Right lung (tissue), 2 donors: ENCODE measurements at regions not wholly inside any gene's neighbourhood (a gene's known extent, or its start where the extent isn't known, plus 50 kb on each side); places are given as distances from the start of the nearest gene placed in this dataset.

Experiments
- DNase-seq, 2 donors: peaks; one replicate each; pipeline ENCODE4 v3.0.0-alpha.2; 2013

DNA sequence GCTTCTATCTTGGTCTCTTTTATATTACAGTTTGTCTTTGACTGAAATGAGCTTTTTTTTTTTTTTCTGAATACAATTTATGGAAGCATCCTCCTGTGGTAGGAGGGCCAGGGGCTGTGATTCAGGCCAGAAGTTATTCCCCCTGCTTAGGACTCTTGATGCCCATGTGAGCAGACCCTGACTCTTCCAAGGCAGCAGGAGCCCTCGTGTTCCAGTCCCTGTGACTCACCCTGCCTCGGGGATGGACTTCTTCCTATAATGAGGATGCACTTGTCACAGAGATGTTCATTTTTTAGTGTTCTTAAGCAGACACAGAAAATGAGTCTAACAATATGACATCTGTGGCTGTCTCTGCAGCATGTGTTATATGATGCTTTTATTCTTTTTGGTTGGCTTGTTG, 1293.7 kb upstream of the AUTS2 start:
- no peak for DNase-seq

DNA sequence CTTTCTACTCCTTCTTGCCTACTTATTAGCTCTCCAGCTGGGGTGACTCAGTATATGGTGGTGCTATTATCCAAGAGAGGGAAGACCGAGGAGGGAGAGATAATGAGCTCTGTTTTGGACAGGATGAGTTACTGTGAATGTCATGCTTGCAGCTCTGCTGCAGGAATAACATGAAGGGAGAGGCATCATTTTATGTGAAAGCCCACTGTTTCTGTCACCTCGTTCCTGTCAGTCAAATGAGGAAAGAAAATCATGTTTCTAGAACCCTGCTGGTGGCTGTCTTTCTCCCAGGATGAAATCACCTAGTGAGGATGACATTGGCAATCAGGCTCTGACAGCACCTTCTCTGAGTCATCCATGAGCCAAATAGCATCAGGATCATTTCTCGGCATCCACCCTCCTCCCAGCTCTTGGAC, 1291.6 kb upstream of the AUTS2 start:
- DNase-seq: no peak

DNA sequence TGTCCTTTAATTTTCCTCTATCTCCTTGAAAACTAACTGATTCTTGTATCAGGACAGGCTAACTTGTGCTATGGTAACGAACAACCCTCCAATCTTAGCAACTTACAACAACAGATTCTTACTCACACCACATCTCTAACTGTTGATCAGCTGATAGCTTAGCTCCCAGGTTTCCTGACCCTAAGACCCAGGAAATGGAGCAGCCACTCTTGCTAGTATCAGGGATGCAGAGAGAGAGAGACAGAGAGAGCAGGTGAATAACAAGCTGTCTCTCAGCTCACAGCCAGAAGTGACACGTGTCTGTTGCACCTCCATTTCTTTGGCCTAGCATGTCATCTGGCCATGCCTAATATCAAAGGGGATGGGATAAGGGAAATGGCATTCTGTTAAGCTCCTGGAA, 1289.0 kb upstream of the AUTS2 start:
- DNase-seq: no peak

DNA sequence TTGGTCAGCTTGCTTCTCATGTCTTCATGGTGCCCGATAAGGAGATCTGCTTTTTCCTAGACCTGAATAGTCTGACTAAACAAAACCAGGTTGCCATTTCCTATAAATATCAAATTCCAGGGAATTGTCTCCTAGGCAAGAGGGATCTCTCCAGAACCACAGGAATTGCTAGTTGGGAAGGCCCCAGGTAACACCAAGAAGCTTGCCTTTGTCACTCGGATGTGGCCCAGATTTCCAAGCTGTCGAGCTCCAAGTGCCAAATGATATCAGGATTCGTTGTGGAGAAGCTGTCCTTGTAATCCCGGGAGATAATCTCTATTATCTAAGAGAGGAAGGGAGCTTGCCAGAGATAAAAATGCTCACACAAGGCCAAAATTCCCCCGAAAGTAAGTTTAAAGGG, 1288.5 kb upstream of the AUTS2 start:
- no peak for DNase-seq

DNA sequence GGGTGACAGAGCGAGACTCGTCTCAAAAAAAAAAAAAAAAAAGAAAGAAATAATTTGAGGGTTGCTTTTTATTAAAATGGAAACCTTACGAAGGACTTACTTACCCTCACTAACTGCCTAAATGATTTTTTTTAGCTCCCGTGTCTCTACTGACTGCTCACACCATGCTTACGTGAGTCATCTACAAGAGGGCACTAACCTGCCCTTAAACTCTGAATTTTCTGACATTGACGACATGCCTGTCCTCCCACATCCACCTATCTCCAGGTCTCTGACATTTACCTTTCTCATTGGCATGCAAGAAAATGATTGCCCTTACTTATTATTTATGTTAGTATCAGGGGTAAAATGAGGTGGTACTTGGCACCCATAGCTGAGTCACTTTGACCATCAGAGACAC, 1286.3 kb upstream of the AUTS2 start:
- DNase-seq: no peak

DNA sequence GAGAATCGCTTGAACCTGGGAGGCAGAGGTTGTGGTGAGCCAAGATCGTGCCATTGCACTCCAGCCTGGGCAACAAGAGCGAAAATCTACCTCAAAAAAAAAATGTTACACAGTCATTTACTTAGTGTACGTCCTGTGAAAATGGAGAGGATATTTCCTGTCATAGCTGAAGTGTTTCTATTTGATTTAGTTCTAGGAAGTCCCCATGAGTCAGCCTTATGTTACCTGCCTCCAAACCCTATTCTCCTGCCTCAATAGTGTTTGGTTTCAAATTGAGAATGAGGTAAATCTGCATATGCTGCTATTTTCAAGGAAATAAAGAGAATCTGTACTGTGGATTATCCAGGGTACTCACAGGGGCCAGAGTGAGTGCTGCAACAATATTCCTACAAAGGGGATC, 1284.5 kb upstream of the AUTS2 start:
- no peak for DNase-seq

DNA sequence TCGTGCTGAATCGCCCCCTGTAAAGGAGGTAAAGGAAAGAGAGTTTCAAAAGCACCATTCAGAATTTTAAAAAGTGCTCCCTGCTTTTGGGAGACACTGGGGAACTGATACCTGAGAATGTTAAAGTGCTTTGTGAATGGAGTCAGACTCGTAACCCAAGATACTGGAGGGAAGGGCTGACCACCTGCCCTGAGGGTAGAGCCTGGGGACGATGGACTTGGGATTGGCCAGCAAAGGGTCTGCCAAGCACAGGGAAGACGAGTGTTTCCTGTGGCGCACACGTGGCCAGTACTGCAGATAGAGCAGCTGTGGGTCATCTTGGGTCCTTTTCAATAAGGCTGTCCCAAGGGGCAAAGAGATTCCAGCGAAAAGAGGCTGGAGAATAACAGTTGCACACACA, 1284.1 kb upstream of the AUTS2 start:
- DNase-seq: no peak

DNA sequence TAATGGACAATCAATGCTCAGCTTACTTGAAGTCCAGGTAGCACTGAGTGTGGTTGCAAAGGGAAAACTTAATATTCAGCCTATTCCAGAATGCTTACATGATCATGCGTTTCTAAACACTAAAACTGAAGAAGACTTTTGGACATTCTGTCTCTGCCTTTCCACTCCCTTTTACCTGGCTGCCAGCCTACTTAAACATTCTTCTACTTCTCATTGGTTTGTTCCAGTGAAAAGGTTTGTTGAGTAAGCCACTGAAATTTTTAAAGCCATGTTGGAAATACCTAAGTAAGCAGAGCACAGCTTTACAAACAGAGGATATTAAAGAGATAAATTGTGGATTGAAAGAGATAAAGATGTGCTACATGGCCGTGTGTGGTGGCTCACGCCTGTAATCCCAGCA, 1280.8 kb upstream of the AUTS2 start:
- no peak for DNase-seq

DNA sequence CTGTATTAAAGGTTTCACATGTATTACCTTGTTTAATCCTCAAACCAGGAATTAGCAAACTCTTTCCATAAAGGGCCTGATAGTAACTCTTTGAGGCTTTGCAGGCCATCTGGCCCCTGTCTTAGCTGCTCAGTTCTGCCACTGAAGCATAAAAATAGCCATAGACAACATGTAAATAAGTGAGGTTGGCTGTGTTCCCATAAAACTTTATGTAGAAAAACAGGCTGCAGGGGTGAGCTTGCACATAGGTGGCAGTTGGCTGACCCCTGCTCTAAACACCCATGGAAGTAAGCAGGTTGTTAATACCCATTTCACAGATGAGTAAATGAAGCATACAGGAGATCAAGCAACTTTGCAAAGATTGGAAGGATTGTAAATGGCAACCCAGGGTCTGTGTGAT, 1279.2 kb upstream of the AUTS2 start:
- DNase-seq: no peak

DNA sequence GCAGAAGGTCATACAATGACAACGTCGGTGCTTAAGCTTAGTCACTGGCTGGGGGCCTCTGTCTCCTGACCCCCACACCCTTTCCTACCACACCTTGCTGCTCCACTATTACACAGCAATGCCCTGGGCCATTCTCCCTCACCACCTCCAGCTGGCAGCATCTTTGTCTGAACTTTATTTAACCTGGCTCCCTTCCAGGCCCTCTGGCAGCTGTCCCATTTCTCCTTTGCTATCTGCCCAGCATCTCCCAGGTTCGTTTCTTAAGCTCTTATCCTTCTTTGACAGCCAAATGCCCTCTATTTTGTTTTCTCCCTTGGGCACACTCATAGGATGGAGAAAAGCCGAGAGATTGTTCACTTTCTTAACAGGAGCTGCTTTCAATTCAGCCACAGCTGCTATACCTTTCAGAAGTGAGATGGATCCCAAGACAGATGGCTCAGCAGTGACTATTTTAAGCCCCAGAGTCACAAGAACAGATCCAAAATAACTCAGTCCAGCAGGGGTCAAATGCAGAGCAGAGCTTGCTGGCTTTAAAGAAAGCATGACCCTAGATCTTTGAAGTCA, 1277.1 kb upstream of the AUTS2 start:
- DNase-seq: peak; percentile 9 to 12

DNA sequence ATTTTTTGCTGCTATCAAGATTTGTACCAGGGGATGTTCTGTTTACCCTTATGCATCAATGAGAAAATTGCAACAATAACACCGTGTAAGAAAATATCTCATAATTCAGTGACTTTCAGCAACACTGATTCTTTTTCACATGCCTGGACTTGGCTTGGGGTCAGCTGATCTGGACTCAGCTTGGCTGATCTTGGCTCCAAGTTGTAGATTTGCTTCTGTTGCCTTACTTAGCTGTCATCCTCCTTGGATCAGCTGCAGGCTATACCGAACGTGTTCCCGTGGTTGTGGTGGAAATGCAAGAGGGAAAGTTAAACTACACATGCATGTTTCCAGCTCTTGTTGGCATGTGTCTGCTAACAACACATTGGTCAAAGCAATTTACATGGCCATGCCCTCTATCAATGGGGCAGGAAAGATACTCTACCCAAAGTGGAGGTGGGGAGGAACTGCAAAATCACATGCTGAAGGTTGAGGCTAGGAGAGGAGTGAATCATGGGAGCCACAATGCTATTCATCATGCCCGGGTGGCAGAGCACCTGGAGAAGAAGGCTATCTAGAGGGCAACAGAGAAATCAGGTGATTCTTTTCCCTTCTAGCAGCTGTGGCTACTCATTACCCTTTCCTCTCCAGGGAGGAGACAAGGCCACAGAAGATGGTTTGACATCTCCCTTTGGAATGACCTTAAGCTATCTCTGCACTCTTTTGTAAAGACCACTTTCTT, 1276.3 kb upstream of the AUTS2 start:
- peak; percentile 10 for DNase-seq

DNA sequence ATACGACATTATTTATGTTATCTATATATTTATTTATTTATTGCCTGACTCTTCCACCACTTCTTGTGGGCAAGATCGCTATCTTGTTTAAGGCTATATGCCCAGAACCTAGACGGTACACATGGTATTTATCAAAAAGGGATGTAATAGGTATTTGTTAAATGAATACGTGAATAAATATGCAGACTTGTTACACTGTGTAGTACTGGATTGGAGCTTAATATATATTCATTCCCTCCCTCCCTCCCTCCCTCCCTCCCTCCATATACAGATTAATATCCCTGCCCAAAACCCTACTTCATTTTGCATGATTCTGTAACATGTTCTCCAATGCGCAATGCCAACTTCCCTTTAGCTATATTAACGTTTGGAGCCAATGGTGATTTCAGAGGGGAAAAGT, 1273.7 kb upstream of the AUTS2 start:
- DNase-seq: no peak

DNA sequence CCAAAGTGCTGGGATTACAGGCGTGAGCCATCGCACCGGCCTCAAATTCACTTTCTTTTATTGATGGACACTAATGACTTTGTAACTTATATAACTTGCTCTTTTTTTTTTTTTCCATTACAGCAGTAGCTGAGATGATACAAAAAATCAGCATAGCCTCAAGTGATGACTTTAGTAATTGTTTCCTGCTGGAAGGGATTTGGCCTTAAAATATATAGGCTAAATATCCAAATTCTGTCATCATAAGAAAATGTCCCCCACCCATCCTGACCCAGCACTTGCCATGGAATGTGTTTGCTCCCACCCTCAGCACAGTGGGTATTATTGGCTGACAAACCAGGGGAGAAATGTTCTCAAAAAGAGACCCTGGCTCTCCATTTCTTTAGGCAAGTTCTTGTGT, 1264.1 kb upstream of the AUTS2 start:
- DNase-seq: no peak

DNA sequence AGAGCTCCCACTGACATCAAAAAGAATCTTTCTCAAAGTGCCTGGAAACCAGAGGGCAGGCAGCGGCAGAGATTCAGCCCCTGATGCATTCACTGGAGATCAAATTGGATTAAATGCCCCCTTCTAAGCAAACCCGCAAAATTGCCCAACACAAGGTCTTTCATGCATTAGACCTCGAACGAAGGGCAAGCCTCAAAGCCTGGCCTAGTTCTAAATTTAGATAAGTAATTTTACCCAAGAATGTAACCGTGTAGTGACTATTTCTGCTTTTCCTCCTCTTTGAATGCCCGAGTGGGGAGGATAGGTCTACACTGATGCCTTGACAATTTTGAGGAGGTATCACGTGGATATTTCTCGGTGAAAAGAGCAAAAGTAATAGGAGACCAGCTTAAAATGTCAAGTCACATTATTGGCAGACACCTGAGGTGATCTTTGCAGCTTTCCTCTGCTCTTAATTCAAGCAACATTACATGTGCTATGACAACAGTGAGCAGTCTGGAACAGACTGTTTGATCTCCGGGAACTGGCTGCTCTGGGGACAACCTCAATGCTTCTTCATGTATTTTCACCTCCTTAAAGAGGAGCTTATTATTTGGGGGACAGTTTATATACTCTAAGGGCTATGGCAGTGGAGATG, 1263.5 kb upstream of the AUTS2 start:
- DNase-seq: no peak

DNA sequence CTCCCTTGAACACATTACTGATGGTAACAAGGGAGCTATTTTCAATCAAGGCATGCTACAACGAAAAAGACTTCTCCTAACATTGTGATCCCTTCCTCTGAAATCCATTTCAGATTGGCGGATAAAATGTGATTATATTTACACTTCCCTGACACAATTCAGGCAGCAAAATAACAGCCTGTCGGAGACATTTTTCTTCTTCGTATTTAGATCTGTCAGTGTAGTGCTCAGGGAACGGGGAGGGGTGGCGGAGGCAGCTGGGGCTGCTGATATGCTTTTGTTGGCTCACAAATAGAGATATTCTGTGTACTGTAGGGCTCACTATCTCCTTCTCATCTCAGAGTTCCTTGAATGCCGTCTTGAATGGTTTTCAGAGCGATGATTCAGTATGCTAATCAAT, 1261.7 kb upstream of the AUTS2 start:
- no peak for DNase-seq

DNA sequence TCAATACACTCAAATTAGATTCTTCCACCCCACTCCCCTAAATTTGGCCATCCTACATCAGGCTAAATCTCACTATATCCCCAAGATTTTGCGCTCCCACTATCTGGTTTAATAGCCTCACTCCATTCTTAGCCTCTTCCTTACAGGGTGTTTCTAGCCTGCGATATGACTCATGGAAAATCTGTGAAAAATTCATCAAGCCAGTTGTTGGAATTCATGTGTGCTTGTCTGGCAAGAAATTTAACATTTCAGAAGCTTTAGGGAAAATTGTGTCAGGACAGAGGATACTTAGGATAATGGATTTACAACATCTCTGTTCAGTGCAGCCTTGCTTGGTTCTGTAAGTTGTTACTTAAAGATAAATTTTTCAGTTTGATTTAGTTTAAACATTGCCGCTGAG, 1249.9 kb upstream of the AUTS2 start:
- no peak for DNase-seq

DNA sequence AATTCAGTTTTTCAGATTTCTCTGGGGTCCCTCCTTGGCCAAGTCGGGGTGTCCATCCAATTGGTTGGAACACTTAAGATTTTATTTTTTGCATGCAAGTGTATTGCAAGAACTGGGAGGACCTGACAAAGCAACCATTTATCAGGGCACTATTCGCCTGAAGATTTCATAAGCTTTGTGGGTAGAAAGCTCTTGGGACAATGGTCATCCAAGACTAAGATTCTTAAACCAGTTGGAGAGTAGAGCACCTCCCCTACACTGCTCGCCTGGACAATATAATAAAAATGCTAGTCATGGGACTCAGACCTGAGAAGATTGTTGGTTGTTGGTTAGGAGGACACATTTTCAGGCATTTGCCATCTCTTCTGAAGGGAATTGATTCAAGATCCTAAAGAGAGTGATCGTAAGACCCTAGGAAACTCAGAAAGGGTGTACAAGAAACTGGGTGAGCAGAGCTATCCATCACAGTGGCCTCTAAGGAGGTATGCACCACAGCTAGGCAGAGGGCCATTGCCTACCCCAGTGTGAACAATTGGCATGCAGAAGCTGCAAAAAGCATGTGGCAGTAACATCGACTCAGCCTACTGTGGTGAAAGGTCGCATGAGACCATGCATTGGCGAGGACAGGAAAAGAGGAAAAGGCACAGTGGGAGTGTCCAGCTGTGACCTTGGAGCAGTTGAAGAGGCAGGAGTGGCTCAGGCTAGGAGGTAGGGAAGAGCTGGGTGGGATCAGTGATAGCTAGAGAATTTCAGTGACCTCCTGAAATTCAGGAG, 1235.3 kb upstream of the AUTS2 start:
- DNase-seq: no peak

DNA sequence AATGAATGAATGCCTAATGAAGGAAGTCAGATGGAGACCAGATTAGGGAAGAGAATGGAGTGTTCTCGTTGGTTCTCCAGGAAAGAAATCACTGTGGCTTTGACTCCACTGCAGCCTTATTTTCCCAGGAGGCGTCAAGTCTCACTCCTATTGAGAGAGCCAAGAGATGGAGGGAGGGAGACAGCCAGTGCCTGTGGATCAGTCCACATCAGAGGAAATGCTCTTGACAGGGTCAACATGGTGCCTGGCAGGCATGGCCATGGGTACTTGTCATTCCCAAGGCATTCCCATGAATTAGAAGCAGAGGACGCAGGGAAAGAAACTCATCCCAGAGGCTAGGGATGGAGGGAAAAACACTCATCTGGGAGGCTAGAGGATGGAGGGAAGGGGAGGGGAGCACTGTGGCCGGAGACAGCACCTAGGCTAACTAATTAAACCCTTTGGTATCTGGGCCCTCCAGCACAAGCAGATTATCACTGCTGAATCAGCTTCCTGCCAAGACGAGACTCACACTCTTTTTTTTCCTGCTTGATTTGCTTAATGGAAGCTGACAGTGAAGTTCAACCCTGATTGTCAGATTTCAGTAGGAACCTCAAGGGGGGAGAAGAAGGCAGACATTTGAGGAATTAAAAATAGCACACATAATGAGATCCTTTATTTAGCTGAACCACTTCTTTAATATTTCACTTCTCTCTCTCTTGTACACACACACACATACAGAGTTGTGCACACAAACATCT, 1233.2 kb upstream of the AUTS2 start:
- DNase-seq: no peak

DNA sequence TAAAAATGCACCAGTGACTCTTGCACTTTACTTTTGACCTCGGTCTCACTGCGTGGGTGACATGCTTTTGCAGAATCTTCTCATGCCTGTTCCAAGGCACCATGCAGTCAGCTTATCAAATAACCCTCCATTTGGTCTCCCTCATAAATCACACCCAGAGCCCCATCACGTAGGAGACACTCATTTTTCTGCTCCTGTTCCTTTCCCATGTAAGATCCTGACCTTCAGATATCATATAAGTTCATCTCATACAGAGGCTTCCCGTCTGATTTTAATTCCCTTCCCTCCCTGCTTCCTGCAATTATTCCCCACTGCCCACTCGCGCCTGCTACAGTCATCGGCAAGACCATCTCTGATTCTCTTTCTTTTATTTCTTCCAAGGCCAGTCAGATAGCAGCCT, 1226.3 kb upstream of the AUTS2 start:
- DNase-seq: no peak

DNA sequence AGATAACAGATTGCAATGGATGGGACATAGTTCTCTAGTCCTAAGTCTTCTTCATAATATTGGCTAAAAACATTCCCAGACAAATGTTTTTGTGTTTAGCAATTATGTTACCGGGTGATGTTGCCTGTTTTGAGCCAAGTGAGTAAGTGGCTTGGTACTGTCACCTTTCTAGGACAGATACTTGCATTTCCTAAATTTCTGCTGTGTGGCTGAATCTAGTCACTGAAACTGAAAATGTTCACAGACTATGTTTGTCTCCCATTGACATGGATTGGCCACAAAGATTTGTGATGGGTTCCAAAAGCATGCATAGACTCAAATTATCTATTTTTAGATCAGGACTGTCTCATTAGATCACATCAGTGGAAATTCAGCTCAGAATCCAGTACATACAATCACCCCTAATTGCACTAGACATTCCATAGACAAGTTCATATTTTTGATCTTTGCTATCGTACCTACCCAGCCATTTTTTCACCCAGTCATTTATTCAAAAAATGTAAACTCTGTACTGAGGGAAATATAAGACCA, 1222.1 kb upstream of the AUTS2 start:
- DNase-seq: no peak

DNA sequence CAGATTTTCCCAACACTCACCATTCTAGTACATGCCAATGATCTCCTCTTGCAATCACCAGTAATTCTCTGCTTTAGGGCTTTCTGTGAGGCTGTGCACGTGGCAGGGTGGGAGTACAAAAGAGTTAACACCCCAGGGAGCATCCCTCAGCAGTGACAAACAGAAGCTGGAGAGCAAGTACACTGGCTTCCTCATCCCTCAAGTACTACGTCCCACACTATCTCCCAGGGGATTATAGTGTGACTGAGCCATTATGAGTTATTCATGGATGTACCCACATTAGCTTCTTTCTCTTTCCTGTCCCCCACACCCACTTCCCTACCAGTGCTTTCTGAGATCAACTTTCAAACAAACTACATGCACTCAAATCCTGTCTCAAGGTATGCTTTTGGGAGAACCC, 1216.5 kb upstream of the AUTS2 start:
- no peak for DNase-seq

DNA sequence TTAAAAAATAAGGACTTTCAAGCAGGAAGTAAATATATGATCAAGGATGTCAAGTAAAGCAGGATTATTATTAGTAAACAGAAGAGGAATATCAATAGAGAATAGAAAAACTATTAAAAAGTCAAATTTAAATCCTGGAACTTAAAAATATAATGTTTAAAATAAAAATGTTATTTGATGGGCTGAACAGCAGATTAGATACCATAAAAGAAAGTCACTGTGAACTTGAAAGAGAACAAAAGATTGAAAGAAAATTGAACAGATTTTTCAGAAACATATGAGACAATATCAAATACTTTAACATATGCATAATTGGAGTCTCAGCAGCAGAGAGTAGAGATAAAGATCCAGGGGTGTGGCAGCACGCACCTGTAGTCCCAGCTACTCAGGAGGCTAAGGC, 1213.7 kb upstream of the AUTS2 start:
- DNase-seq: no peak
